AG04449 (cell line): ENCODE measurements at regions not wholly inside any gene's neighbourhood (a gene's known extent, or its start where the extent isn't known, plus 50 kb on each side); places are given as distances from the start of the nearest gene placed in this dataset.

Experiments used
- CTCF ChIA-PET: fragments of 350-600 bp; formaldehyde crosslinking; extraction: SDS; loops from one replicate; lab custom pipeline; 2021; ENCODE audit warnings: antibody characterized with exemption; lab: Yijun Ruan, JAX
- POLR2A ChIA-PET: fragments of 400-600, 350-600 bp; formaldehyde crosslinking; extraction: SDS; loops from one replicate; lab custom pipeline; 2020; ENCODE audit warnings: antibody characterized with exemption, inconsistent platforms; lab: Yijun Ruan, JAX
- DNase-seq: peaks from one replicate; pipeline ENCODE4 v3.0.0-alpha.2; 2010; ENCODE audit warnings: low read depth, low spot score
- H3K4me3 ChIP-seq: 2 replicates; pipeline ENCODE4 v1.5.1; 2011; ENCODE audit warnings: low read depth, mild to moderate bottlenecking, control low read depth, low read length
- TF ChIP-seq, protein P1 (sequence below): IDR thresholded peaks from one replicate; pipeline ENCODE4 v1.5.1; 2011; ENCODE audit warnings: mild to moderate bottlenecking, moderate library complexity, low read length, control low read depth, inconsistent platforms; ENCODE audit not compliant: insufficient read depth; ENCODE audit errors: missing control alignments

DNA sequence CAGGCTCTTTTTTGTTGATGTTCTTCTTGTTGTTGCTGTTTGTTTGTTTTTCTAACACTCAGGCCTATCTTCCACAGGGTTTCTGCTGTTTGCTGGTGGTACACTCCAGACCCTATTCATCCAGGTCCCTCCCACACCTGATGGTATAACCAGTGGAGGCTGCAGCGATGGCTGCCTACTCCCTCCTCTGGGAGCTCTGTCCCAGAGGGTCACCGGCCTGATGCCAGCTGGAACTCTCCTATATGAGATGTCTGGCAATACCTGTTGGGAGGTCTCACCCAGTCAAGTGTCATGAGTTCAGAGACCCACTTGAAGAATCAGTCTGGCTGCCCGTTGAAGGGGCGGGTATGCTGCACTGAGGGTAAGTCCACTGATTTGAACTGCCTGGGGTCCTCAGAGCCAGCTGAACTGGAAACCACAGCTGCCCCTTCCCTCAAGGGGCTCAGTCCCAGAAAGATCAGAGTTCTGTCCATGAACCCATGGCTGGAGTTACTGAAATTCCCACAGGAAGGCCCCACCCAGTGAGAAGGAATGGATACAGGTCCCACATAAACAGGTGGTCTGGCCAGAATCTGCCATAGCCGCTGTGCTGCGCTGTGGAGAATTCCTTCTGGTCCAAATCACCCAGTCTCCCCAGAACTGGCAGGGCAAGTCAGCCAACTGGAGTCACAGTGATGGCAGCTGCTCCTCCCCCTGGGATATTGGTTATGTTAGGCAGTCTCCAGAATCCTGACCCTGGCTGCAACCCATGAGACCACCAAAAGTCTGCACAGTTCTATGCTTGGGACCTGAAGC, 664.4 kb downstream of the FRK start:
- ChIA-PET CTCF (no interaction called here), POLR2A (no interaction called here)
- no peak overlapping the region for H3K4me3 ChIP-seq
- no peak for DNase-seq
- TF ChIP-seq, protein P1, sequence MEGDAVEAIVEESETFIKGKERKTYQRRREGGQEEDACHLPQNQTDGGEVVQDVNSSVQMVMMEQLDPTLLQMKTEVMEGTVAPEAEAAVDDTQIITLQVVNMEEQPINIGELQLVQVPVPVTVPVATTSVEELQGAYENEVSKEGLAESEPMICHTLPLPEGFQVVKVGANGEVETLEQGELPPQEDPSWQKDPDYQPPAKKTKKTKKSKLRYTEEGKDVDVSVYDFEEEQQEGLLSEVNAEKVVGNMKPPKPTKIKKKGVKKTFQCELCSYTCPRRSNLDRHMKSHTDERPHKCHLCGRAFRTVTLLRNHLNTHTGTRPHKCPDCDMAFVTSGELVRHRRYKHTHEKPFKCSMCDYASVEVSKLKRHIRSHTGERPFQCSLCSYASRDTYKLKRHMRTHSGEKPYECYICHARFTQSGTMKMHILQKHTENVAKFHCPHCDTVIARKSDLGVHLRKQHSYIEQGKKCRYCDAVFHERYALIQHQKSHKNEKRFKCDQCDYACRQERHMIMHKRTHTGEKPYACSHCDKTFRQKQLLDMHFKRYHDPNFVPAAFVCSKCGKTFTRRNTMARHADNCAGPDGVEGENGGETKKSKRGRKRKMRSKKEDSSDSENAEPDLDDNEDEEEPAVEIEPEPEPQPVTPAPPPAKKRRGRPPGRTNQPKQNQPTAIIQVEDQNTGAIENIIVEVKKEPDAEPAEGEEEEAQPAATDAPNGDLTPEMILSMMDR: no peak

DNA sequence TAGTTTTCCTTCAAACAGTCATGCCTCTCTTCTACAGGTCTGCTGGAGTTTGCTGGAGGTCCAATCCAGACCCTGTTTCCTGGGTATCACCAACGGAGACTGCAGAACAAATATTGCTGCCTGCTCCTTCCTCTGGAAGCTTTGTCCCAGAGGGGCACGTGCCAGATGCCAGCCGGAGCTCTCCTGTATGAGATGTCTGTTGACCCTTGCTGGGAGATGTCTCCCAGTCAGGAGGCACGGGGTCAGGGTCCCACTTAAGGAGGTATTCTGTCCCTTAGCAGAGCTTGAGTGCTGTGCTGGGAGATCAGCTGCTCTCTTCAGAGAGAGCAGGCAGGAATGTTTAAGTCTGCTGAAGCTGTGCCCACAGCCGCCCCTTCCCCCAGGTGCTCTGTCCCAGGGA, 666.9 kb downstream of the FRK start:
- POLR2A ChIA-PET: no interaction called here
- TF ChIP-seq, protein P1: no peak
- no peak for DNase-seq
- CTCF ChIA-PET: no interaction called here
- H3K4me3 ChIP-seq: no peak overlapping the region

DNA sequence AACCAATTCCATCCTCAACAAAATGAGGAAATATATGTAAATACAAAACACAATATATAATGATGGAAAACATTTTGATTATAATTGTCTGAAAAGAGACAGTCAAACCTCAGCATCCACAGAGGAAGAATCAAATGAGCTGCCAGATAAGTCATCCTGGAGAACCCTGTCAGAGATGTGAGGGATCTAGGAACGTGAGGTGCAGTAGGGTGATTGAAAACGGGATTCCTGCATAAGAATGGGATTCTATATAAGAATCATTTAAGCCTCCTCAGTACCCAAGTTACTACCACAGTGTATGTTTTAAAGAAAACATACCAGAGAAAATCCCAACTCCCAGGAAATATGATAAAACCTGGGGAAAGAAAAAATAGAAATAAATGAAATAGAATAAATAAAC, 690.5 kb downstream of the FRK start:
- no peak for DNase-seq
- POLR2A ChIA-PET: no interaction called here
- no peak overlapping the region for H3K4me3 ChIP-seq
- TF ChIP-seq, protein P1: no peak
- CTCF ChIA-PET: no interaction called here

DNA sequence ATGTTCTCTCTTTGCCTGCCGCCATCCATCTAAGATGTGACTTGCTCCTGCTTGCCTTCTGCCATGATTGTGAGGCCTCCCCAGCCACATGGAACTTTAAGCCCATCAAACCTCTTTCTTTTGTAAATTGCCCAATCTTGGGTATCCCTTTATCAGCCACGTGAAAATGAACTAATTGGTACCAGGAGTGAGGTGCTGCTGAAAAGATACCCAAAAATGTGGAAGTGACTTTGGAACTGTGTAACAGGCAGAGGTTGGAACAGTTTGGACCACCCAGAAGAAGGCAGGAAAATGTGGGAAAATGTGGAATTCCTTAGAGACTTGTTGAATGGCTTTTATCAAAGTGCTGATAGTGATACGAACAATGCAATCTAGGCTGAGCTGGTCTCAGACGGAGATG, 694.9 kb downstream of the FRK start:
- CTCF ChIA-PET: no interaction called here
- POLR2A ChIA-PET: no interaction called here
- TF ChIP-seq, protein P1: no peak
- no peak for DNase-seq
- no peak overlapping the region for H3K4me3 ChIP-seq

DNA sequence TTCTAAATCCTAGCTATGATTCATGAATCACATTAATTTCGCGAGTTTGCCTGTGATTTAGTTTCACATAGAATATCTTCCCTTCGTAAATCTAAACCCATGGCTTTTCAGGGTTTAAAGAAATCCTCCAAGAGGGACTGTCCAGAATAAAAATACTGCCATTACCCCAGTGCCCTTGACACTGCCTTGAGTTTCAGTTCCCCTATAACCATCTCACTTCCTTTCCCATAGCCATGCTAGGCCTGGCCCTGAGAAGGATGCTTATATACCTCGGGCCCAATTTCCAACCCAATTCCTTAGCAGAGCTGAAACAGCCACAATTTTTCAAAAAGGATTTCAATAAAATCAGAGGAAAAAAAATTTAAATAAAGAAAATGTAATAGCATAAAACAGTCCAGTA, 697.3 kb downstream of the FRK start:
- TF ChIP-seq, protein P1: no peak
- H3K4me3 ChIP-seq: no peak overlapping the region
- ChIA-PET POLR2A (no interaction called here), CTCF (no interaction called here)
- no peak for DNase-seq

DNA sequence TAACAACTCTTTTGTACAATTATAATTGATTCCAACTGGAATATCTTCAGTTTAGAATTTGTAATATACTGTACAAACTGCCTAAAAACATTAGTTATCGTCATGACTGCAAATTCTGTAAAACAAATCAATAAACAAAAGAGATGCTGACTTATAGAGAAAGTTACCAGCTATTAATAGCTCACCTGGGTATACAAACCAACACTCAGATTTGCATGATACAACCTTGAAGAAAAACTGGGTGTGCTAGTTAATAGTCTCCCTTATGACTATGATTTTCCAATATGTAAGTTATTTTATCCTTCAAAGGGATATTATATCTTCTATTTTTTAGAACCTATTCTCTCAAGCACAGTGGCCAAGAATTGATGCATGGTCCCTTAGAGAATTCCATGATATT, 698.5 kb downstream of the FRK start:
- CTCF ChIA-PET: no interaction called here
- POLR2A ChIA-PET: no interaction called here
- no peak for DNase-seq
- no peak overlapping the region for H3K4me3 ChIP-seq
- TF ChIP-seq, protein P1: no peak
